ENCODE measurements at regions not wholly inside any gene's neighbourhood (a gene's known extent, or its start where the extent isn't known, plus 50 kb on each side); places are given as distances from the start of the nearest gene placed in this dataset.
"Not testable (repeated sequence)": the region's sequence is repeated elsewhere in the genome, so short reads cannot be mapped to it uniquely, and the experiment has no call there.

DNA sequence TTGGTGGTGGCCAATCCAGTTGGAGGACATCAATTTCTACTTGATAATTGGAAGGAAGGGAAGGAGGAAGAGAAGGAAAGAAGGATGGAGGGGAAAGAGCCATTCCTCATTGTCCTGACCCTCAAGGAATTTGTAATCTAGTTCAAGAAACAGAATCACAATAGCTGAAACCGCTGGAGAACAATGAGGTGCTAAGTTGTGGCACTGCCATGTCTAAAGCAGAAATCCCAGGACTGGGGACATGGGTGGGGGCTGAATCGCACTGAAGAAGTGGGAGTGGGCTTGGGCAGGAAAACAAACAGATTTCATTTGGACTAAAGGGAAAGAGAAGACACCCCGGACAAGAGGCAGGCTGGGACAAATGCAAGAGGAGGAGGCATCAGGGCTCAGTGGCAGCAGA is 183.6 kb downstream of the UACA start:
- in situ Hi-C loops (cut with MboI; ENCODE audit: low pct_unique_long_range_greater_than_20kb, low sequenced_read_pairs, unreplicated experiment): no loop called here
- TF ChIP-seq, protein P1, sequence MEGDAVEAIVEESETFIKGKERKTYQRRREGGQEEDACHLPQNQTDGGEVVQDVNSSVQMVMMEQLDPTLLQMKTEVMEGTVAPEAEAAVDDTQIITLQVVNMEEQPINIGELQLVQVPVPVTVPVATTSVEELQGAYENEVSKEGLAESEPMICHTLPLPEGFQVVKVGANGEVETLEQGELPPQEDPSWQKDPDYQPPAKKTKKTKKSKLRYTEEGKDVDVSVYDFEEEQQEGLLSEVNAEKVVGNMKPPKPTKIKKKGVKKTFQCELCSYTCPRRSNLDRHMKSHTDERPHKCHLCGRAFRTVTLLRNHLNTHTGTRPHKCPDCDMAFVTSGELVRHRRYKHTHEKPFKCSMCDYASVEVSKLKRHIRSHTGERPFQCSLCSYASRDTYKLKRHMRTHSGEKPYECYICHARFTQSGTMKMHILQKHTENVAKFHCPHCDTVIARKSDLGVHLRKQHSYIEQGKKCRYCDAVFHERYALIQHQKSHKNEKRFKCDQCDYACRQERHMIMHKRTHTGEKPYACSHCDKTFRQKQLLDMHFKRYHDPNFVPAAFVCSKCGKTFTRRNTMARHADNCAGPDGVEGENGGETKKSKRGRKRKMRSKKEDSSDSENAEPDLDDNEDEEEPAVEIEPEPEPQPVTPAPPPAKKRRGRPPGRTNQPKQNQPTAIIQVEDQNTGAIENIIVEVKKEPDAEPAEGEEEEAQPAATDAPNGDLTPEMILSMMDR (IDR thresholded peaks at IDR 0.05; ENCODE audit: extremely low read depth, insufficient read depth, missing control alignments): no peak
- DNase-seq (ENCODE audit: low spot score): no peak

DNA sequence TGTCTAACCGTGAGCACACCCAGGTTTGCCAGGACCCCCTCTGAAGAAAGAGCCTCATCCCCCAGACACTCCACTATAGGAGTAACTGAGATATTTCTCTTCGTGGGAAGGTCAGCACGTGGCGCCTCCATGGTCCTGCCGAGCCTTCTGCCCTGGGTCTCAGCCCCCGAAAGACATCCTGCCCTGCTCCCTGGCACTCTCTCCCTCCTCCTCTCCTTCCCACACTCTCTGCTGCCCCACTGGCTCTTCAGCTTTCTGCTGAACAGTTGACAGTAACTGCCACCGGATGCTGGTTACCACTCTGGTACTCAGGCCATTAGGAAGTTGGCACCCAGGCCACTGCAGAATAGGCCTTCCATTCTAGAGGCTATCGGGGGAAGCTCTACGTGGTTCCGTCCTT is 185.2 kb downstream of the UACA start:
- TF ChIP-seq, protein P1 (IDR thresholded peaks at IDR 0.05; ENCODE audit: extremely low read depth, insufficient read depth, missing control alignments): no peak
- in situ Hi-C loops (cut with MboI; ENCODE audit: low pct_unique_long_range_greater_than_20kb, low sequenced_read_pairs, unreplicated experiment): no loop called here

DNA sequence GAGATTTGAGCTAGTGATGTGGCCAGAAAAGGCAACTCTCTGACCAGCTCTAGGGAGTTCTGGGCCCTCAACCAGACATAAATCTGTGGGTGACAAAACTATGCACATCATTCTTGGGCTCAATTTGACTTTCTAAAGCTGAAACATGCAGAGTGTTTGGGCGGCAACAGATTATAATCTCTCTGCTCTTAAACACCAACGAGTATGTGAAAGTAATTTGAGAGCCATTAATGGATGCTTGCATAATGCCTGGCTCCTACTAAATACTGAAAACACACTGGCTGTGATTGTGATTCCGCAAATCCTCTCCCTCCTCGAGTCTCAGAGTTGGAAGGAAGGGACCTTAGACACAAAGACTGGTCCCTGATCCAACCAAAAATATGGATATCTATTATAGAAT is 186.7 kb downstream of the UACA start:
- TF ChIP-seq, protein P1 (IDR thresholded peaks at IDR 0.05; ENCODE audit: extremely low read depth, insufficient read depth, missing control alignments): no peak
- DNase-seq (ENCODE audit: low spot score): no peak
- in situ Hi-C loops (cut with MboI; ENCODE audit: low pct_unique_long_range_greater_than_20kb, low sequenced_read_pairs, unreplicated experiment): no loop called here

More for the DNA sequence above, 185.2 kb downstream of the UACA start:
- DNase-seq (ENCODE audit: low spot score): no peak

DNA sequence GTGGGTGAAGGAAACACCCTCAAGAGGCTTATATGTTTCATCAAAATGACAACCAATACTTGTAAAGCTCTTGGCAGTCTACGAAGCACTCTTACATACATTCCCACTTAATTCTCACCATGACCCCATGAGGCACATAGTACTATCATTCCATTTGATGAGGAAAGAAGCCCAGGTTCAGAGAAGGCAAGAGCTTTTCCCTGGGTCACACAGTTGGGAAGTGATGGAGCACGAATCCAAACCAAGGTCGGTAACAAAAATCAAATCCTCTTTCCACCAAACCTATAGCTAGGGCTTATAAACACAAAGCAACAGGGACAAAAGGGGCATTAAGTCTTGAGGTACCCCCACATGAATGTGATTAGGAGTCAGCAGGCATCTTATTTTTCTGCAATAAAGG is 187.1 kb downstream of the UACA start:
- TF ChIP-seq, protein P1 (IDR thresholded peaks at IDR 0.05; ENCODE audit: extremely low read depth, insufficient read depth, missing control alignments): no peak
- in situ Hi-C loops (cut with MboI; ENCODE audit: low pct_unique_long_range_greater_than_20kb, low sequenced_read_pairs, unreplicated experiment): no loop called here

GRCh38 chr15:70575231-70576226 is 187.8 kb downstream of the UACA start:
- no peak for DNase-seq (ENCODE audit: low spot score)
- in situ Hi-C loops (cut with MboI; ENCODE audit: low pct_unique_long_range_greater_than_20kb, low sequenced_read_pairs, unreplicated experiment): no loop called here
- TF ChIP-seq, protein P1 (IDR thresholded peaks at IDR 0.05; ENCODE audit: extremely low read depth, insufficient read depth, missing control alignments): no peak

More for the DNA sequence above, 187.1 kb downstream of the UACA start:
- no peak for DNase-seq (ENCODE audit: low spot score)

DNA sequence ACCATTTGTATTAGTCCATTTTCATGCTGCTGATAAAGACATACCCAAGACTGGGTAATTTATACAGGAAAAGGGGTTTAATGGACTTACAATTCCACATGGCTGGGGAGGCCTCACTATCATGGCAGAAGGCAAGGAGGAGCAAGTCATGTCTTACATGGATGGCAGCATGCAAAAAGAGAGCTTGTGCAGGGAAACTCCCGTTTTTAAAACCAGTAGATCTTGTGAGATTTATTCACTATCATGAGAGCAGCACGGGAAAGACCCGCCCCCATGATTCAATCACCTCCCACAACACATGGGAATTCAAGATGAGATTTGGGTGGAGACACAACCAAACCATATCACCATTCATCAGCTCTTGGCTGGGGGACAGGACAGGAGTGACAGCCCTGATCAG is 189.0 kb downstream of the UACA start:
- in situ Hi-C loops (cut with MboI; ENCODE audit: low pct_unique_long_range_greater_than_20kb, low sequenced_read_pairs, unreplicated experiment): not testable (repeated sequence)

GRCh38 chr15:70573121-70573850 is 190.1 kb downstream of the UACA start:
- TF ChIP-seq, protein P1 (IDR thresholded peaks at IDR 0.05; ENCODE audit: extremely low read depth, insufficient read depth, missing control alignments): no peak
- in situ Hi-C loops (cut with MboI; ENCODE audit: low pct_unique_long_range_greater_than_20kb, low sequenced_read_pairs, unreplicated experiment): no loop called here
- no peak for DNase-seq (ENCODE audit: low spot score)

More for the DNA sequence above, 189.0 kb downstream of the UACA start:
- not testable (repeated sequence) for DNase-seq (ENCODE audit: low spot score)

Measured in GM13977 (cell line).